ENCODE measurements at regions not wholly inside any gene's neighbourhood (a gene's known extent, or its start where the extent isn't known, plus 50 kb on each side); places are given as distances from the start of the nearest gene placed in this dataset.

DNA sequence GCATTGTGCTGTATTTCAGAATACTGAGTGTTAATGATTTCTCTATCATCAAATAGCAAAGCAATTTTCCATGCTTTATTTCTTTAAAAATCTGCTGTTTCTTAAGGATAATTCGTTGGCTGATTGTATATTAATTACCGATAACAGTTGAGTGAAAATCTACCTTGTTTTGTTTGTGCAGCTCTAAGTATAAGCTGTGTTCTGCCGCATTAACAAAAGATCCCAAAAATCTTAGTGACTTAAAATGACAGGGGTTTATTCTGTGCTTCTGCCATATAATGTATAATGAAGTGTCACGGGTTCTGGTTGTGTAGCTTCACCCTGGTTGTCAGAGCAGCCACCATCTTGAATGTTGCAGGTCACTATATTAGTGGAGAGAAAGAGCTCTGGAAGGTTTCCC is 196.1 kb downstream of the ACTR3 start:
- Histone ChIP-seq H3F3A (ENCODE audit: insufficient read depth, low read length, poor library complexity, severe bottlenecking) (no peaks in the 10 kb centered on the region), H3K9me3 (ENCODE audit: low read length) (no peaks in the 10 kb centered on the region), H3K4me2 (ENCODE audit: low read length) (no peak overlapping the region), H4K20me1 (ENCODE audit: insufficient read depth) (no peaks in the 10 kb centered on the region), H3K79me2 (replicated peaks; ENCODE audit: insufficient read depth, low read length) (no peaks in the 10 kb centered on the region), H3K27me3 (ENCODE audit: insufficient read depth, low read depth, low read length) (no peaks in the 10 kb centered on the region), H3K9ac (ENCODE audit: low read length) (no peak overlapping the region), H3K4me3 (ENCODE audit: low read length) (no peak overlapping the region), H3K9me2 (ENCODE audit: insufficient read depth, low read length) (no peaks in the 10 kb centered on the region), H3K36me3 (ENCODE audit: insufficient read depth, low read length) (no peaks in the 10 kb centered on the region), H2AFZ (ENCODE audit: low read depth, low read length) (no peak overlapping the region), H3K27ac (ENCODE audit: low read length) (no peak overlapping the region)
- TF ChIP-seq SMC3 (conservative IDR thresholded peaks at IDR 0.05; ENCODE audit: poor library complexity): no peak
- TF ChIP-seq RAD21 (conservative IDR thresholded peaks at IDR 0.05): no peak
- no peak for TF ChIP-seq MXI1 (conservative IDR thresholded peaks at IDR 0.05; ENCODE audit: poor library complexity, severe bottlenecking)
- no peak for TF ChIP-seq EP300 (conservative IDR thresholded peaks at IDR 0.05; ENCODE audit: poor library complexity, severe bottlenecking)
- TF ChIP-seq, protein P1, sequence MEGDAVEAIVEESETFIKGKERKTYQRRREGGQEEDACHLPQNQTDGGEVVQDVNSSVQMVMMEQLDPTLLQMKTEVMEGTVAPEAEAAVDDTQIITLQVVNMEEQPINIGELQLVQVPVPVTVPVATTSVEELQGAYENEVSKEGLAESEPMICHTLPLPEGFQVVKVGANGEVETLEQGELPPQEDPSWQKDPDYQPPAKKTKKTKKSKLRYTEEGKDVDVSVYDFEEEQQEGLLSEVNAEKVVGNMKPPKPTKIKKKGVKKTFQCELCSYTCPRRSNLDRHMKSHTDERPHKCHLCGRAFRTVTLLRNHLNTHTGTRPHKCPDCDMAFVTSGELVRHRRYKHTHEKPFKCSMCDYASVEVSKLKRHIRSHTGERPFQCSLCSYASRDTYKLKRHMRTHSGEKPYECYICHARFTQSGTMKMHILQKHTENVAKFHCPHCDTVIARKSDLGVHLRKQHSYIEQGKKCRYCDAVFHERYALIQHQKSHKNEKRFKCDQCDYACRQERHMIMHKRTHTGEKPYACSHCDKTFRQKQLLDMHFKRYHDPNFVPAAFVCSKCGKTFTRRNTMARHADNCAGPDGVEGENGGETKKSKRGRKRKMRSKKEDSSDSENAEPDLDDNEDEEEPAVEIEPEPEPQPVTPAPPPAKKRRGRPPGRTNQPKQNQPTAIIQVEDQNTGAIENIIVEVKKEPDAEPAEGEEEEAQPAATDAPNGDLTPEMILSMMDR (IDR thresholded peaks at IDR 0.05; ENCODE audit: poor library complexity, severe bottlenecking): no peak
- TF ChIP-seq POLR2AphosphoS5 (IDR thresholded peaks at IDR 0.05): no peak
- TF ChIP-seq, protein P2, sequence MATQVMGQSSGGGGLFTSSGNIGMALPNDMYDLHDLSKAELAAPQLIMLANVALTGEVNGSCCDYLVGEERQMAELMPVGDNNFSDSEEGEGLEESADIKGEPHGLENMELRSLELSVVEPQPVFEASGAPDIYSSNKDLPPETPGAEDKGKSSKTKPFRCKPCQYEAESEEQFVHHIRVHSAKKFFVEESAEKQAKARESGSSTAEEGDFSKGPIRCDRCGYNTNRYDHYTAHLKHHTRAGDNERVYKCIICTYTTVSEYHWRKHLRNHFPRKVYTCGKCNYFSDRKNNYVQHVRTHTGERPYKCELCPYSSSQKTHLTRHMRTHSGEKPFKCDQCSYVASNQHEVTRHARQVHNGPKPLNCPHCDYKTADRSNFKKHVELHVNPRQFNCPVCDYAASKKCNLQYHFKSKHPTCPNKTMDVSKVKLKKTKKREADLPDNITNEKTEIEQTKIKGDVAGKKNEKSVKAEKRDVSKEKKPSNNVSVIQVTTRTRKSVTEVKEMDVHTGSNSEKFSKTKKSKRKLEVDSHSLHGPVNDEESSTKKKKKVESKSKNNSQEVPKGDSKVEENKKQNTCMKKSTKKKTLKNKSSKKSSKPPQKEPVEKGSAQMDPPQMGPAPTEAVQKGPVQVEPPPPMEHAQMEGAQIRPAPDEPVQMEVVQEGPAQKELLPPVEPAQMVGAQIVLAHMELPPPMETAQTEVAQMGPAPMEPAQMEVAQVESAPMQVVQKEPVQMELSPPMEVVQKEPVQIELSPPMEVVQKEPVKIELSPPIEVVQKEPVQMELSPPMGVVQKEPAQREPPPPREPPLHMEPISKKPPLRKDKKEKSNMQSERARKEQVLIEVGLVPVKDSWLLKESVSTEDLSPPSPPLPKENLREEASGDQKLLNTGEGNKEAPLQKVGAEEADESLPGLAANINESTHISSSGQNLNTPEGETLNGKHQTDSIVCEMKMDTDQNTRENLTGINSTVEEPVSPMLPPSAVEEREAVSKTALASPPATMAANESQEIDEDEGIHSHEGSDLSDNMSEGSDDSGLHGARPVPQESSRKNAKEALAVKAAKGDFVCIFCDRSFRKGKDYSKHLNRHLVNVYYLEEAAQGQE (IDR thresholded peaks at IDR 0.05; ENCODE audit: borderline replicate concordance): no peak
- TF ChIP-seq TAF1 (IDR thresholded peaks at IDR 0.05; ENCODE audit: low read depth): no peak
- TF ChIP-seq EZH2 (IDR thresholded peaks at IDR 0.05; ENCODE audit: borderline replicate concordance, insufficient read depth, low read length, poor library complexity, severe bottlenecking): no peak

DNA sequence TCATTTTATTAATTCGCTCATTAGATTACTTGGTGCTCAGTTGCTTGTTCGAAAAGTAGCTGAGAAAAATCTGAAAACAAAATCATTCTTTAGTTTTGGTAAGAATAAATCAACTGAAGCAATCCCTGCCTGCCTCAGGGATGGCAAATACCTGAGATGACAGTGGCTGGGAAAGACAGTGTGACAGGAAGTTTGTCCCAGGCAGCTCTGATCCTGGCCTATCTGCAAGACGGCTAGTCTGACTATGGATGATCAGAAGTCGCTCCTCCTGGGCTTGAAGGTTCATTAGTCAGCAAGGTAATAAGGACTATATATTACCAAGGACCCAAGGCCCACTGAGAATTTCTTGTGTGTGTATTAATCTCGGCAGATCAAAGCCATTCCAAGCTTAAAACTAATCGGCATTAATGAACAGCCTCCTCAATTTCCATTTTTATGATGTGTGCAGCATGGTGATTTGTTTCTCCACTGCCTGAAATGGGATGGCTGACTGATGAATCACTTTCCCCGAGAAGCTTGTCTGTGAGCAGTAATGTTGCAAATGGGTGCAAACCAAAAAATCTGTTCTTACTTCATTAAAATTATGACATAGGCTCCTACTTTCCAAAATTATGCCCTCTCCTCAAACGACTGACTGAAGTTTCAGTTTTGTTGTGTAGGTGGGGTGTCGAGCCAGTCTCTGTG is 199.9 kb downstream of the ACTR3 start:
- Histone ChIP-seq H3K4me2 (ENCODE audit: low read length) (no peak overlapping the region), H3K27me3 (ENCODE audit: insufficient read depth, low read depth, low read length) (no peaks in the 10 kb centered on the region), H3K79me2 (replicated peaks; ENCODE audit: insufficient read depth, low read length) (no peaks in the 10 kb centered on the region), H3K9ac (ENCODE audit: low read length) (no peak overlapping the region), H3K4me3 (ENCODE audit: low read length) (no peak overlapping the region), H3F3A (ENCODE audit: insufficient read depth, low read length, poor library complexity, severe bottlenecking) (no peaks in the 10 kb centered on the region), H2AFZ (ENCODE audit: low read depth, low read length) (no peak overlapping the region), H4K20me1 (ENCODE audit: insufficient read depth) (no peaks in the 10 kb centered on the region), H3K36me3 (ENCODE audit: insufficient read depth, low read length) (no peaks in the 10 kb centered on the region), H3K9me2 (ENCODE audit: insufficient read depth, low read length) (no peaks in the 10 kb centered on the region), H3K9me3 (ENCODE audit: low read length) (no peaks in the 10 kb centered on the region), H3K27ac (ENCODE audit: low read length) (no peak overlapping the region)
- TF ChIP-seq, protein P1 (IDR thresholded peaks at IDR 0.05; ENCODE audit: poor library complexity, severe bottlenecking): no peak
- TF ChIP-seq EP300 (conservative IDR thresholded peaks at IDR 0.05; ENCODE audit: poor library complexity, severe bottlenecking) (no peak), RAD21 (conservative IDR thresholded peaks at IDR 0.05) (no peak), EZH2 (IDR thresholded peaks at IDR 0.05; ENCODE audit: borderline replicate concordance, insufficient read depth, low read length, poor library complexity, severe bottlenecking) (no peak), MXI1 (conservative IDR thresholded peaks at IDR 0.05; ENCODE audit: poor library complexity, severe bottlenecking) (no peak)
- TF ChIP-seq, protein P2 (IDR thresholded peaks at IDR 0.05; ENCODE audit: borderline replicate concordance): no peak
